ENCODE measurements at regions not wholly inside any gene's neighbourhood (a gene's known extent, or its start where the extent isn't known, plus 50 kb on each side); places are given as distances from the start of the nearest gene placed in this dataset.
"Not testable (repeated sequence)": the region's sequence is repeated elsewhere in the genome, so short reads cannot be mapped to it uniquely, and the experiment has no call there.

DNA sequence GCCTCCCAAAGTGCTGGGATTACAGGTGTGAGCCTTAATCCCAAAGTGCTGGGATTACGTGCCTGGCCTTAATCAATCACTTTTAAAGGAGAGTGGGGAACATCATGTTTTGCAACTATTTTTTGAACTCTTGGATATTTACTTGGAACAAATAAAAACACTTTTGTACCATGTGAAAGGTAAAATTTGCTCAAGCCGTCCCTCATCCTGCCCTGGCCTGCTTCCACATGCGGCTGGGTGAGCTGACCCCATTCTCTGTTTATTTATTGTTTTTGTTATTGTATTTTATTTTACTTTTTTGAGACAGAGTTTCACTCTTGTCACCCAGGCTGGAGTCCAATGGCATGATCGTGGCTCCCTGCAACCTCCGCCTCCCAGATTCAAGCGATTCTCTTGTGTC lies 208.0 kb downstream of the NPIPA7 start:
- H2BK15ac ChIP-seq (ENCODE audit: low read depth, poor library complexity, severe bottlenecking); H3K4me3 ChIP-seq (ENCODE audit: insufficient read depth in 1 of 2, low read depth in 1 of 2, low read length in 2 of 2); H4K8ac ChIP-seq (ENCODE audit: low read length); H3K4me2 ChIP-seq (ENCODE audit: low read length, poor library complexity, severe bottlenecking); H2AFZ ChIP-seq (ENCODE audit: low read depth, low read length); H3K79me1 ChIP-seq (replicated peaks; ENCODE audit: low read length, poor library complexity, severe bottlenecking); H2BK120ac ChIP-seq (ENCODE audit: low read depth, low read length); H3K23ac ChIP-seq (ENCODE audit: low read length in 2 of 2); H3K4ac ChIP-seq (ENCODE audit: low read depth in 1 of 2, low read length in 2 of 2); H3K27me3 ChIP-seq (ENCODE audit: control insufficient read depth in 1 of 2, insufficient read depth in 1 of 2, low read length in 2 of 2); H3K9me3 ChIP-seq (ENCODE audit: control insufficient read depth, low read length); H3K4me1 ChIP-seq (ENCODE audit: control insufficient read depth, insufficient read depth, low read depth, low read length); H3K9ac ChIP-seq (ENCODE audit: low read length); H2BK5ac ChIP-seq (ENCODE audit: low read depth, low read length, poor library complexity, severe bottlenecking); H2AK5ac ChIP-seq (ENCODE audit: low read length, severe bottlenecking); DNase-seq; H3K36me3 ChIP-seq (ENCODE audit: control insufficient read depth in 1 of 2, insufficient read depth in 2 of 2, low read depth in 1 of 2, low read length in 2 of 2); H2BK12ac ChIP-seq (ENCODE audit: low read length in 2 of 2); H3K14ac ChIP-seq (ENCODE audit: low read length in 2 of 2); H4K91ac ChIP-seq (ENCODE audit: low read length); H3K18ac ChIP-seq (ENCODE audit: low read depth in 1 of 2, low read length in 2 of 2); H3K27ac ChIP-seq (ENCODE audit: low read length, poor library complexity, severe bottlenecking): not testable (repeated sequence)
- 88% methylated on average over 3 of the region's 6 CpGs for WGBS

GRCh38 chr16:16588436-16588835 lies 209.5 kb downstream of the NPIPA7 start:
- H2BK12ac ChIP-seq (ENCODE audit: low read length in 2 of 2); H3K23ac ChIP-seq (ENCODE audit: low read length in 2 of 2); H4K91ac ChIP-seq (ENCODE audit: low read length); H3K4me3 ChIP-seq (ENCODE audit: insufficient read depth in 1 of 2, low read depth in 1 of 2, low read length in 2 of 2); H3K9ac ChIP-seq (ENCODE audit: low read length); H2BK5ac ChIP-seq (ENCODE audit: low read depth, low read length, poor library complexity, severe bottlenecking); H3K9me3 ChIP-seq (ENCODE audit: control insufficient read depth, low read length); H3K36me3 ChIP-seq (ENCODE audit: control insufficient read depth in 1 of 2, insufficient read depth in 2 of 2, low read depth in 1 of 2, low read length in 2 of 2); H3K27me3 ChIP-seq (ENCODE audit: control insufficient read depth in 1 of 2, insufficient read depth in 1 of 2, low read length in 2 of 2); H2BK120ac ChIP-seq (ENCODE audit: low read depth, low read length); H3K14ac ChIP-seq (ENCODE audit: low read length in 2 of 2); H2BK15ac ChIP-seq (ENCODE audit: low read depth, poor library complexity, severe bottlenecking); H3K4me2 ChIP-seq (ENCODE audit: low read length, poor library complexity, severe bottlenecking); H3K4me1 ChIP-seq (ENCODE audit: control insufficient read depth, insufficient read depth, low read depth, low read length); DNase-seq; H3K4ac ChIP-seq (ENCODE audit: low read depth in 1 of 2, low read length in 2 of 2); H4K8ac ChIP-seq (ENCODE audit: low read length); H2AK5ac ChIP-seq (ENCODE audit: low read length, severe bottlenecking); H2AFZ ChIP-seq (ENCODE audit: low read depth, low read length); H3K27ac ChIP-seq (ENCODE audit: low read length, poor library complexity, severe bottlenecking); H3K18ac ChIP-seq (ENCODE audit: low read depth in 1 of 2, low read length in 2 of 2); H3K79me1 ChIP-seq (replicated peaks; ENCODE audit: low read length, poor library complexity, severe bottlenecking): not testable (repeated sequence)
- WGBS, result 74% methylated on average over 3 of the region's 7 CpGs

DNA sequence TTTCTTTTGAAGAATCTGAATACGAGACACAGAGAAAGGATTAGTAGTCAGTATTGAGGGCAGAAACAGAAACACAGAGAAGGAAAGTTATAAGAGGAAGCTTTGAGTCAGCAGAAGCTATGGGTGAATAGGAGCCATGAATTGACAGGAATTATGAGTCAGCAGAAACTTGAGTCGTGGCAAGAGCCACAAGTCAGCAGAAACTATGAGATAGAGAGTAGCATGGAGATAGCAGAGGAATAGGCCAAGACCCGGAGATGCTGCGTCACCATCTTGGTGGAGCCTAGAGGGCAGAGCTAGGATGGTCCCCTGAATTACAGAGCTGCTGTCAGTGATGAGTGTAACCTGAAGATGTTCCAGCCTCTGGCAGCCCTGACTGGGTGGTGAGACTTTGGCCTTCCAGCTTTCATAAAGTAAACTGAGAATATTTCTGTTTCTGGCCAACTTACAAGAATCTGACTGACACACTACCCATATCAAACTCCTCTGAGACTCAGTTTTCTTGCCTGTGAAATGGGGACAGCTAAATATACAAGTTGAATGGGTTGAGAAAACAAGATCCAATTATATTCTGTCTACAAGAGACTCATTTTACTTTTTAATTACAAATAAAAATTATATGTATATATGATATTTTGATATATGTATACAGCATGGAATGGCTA lies 211.8 kb downstream of the NPIPA7 start:
- no CpG with 5 or more reads among the region's 4 CpGs for WGBS
- not testable (repeated sequence) for H2BK15ac ChIP-seq (ENCODE audit: low read depth, poor library complexity, severe bottlenecking)

GRCh38 chr16:16593156-16593863 lies 214.4 kb downstream of the NPIPA7 start:
- H3K23ac ChIP-seq (ENCODE audit: low read length in 2 of 2); H3K27ac ChIP-seq (ENCODE audit: low read length, poor library complexity, severe bottlenecking); H3K9ac ChIP-seq (ENCODE audit: low read length); H3K14ac ChIP-seq (ENCODE audit: low read length in 2 of 2); H3K9me3 ChIP-seq (ENCODE audit: control insufficient read depth, low read length); H3K79me1 ChIP-seq (replicated peaks; ENCODE audit: low read length, poor library complexity, severe bottlenecking); H3K4me2 ChIP-seq (ENCODE audit: low read length, poor library complexity, severe bottlenecking); H4K91ac ChIP-seq (ENCODE audit: low read length); DNase-seq; H2BK5ac ChIP-seq (ENCODE audit: low read depth, low read length, poor library complexity, severe bottlenecking); H3K4me1 ChIP-seq (ENCODE audit: control insufficient read depth, insufficient read depth, low read depth, low read length); H3K4ac ChIP-seq (ENCODE audit: low read depth in 1 of 2, low read length in 2 of 2); H2AFZ ChIP-seq (ENCODE audit: low read depth, low read length); H3K4me3 ChIP-seq (ENCODE audit: insufficient read depth in 1 of 2, low read depth in 1 of 2, low read length in 2 of 2); H2BK12ac ChIP-seq (ENCODE audit: low read length in 2 of 2); H3K27me3 ChIP-seq (ENCODE audit: control insufficient read depth in 1 of 2, insufficient read depth in 1 of 2, low read length in 2 of 2); H3K36me3 ChIP-seq (ENCODE audit: control insufficient read depth in 1 of 2, insufficient read depth in 2 of 2, low read depth in 1 of 2, low read length in 2 of 2); H2AK5ac ChIP-seq (ENCODE audit: low read length, severe bottlenecking); H4K8ac ChIP-seq (ENCODE audit: low read length); H3K18ac ChIP-seq (ENCODE audit: low read depth in 1 of 2, low read length in 2 of 2); H2BK120ac ChIP-seq (ENCODE audit: low read depth, low read length); H2BK15ac ChIP-seq (ENCODE audit: low read depth, poor library complexity, severe bottlenecking): not testable (repeated sequence)
- WGBS, result 11% methylated on average over 6 of the region's 19 CpGs

More for the DNA sequence above, 211.8 kb downstream of the NPIPA7 start:
- H3K4me1 ChIP-seq (ENCODE audit: control insufficient read depth, insufficient read depth, low read depth, low read length); H3K18ac ChIP-seq (ENCODE audit: low read depth in 1 of 2, low read length in 2 of 2); H3K36me3 ChIP-seq (ENCODE audit: control insufficient read depth in 1 of 2, insufficient read depth in 2 of 2, low read depth in 1 of 2, low read length in 2 of 2); H3K79me1 ChIP-seq (replicated peaks; ENCODE audit: low read length, poor library complexity, severe bottlenecking); H4K8ac ChIP-seq (ENCODE audit: low read length); H3K27me3 ChIP-seq (ENCODE audit: control insufficient read depth in 1 of 2, insufficient read depth in 1 of 2, low read length in 2 of 2); DNase-seq; H3K14ac ChIP-seq (ENCODE audit: low read length in 2 of 2); H2BK12ac ChIP-seq (ENCODE audit: low read length in 2 of 2); H3K9ac ChIP-seq (ENCODE audit: low read length); H3K4ac ChIP-seq (ENCODE audit: low read depth in 1 of 2, low read length in 2 of 2); H4K91ac ChIP-seq (ENCODE audit: low read length); H3K27ac ChIP-seq (ENCODE audit: low read length, poor library complexity, severe bottlenecking); H2BK5ac ChIP-seq (ENCODE audit: low read depth, low read length, poor library complexity, severe bottlenecking); H2BK120ac ChIP-seq (ENCODE audit: low read depth, low read length); H2AFZ ChIP-seq (ENCODE audit: low read depth, low read length); H3K9me3 ChIP-seq (ENCODE audit: control insufficient read depth, low read length); H2AK5ac ChIP-seq (ENCODE audit: low read length, severe bottlenecking); H3K4me2 ChIP-seq (ENCODE audit: low read length, poor library complexity, severe bottlenecking); H3K4me3 ChIP-seq (ENCODE audit: insufficient read depth in 1 of 2, low read depth in 1 of 2, low read length in 2 of 2); H3K23ac ChIP-seq (ENCODE audit: low read length in 2 of 2): not testable (repeated sequence)
